NCI-H2227 treated with DMSO at 0.1 percent for 48 hours (cell line): ENCODE measurements at regions not wholly inside any gene's neighbourhood (a gene's known extent, or its start where the extent isn't known, plus 50 kb on each side); places are given as distances from the start of the nearest gene placed in this dataset.
"Not testable (repeated sequence)": the region's sequence is repeated elsewhere in the genome, so short reads cannot be mapped to it uniquely, and the experiment has no call there.

Source experiments
- DNase-seq: peaks from one replicate; lab custom pipeline; 2025; lab: John Stamatoyannopoulos, UW

DNA sequence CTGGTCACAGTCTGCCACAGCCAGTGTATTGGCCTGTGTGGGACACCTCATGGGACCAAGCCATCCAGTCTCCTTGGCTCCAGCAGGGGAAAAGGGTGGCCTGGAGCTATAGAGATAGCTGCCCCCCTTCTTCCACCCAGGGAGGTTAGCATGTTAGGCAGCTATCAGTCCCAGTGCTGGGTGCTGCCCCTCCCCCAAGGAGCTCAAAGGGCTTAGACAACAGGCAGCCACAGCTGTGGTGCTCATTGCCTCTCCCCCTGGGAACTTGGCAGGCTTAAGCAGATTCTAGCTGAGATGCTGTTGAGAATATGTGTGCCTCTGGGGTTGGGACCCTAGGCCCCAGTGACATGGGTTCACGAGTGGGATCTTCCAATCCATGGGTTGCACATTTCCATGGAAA, 226.0 kb upstream of the PTGER4 start:
- no peak for DNase-seq

- no peak for DNase-seq
Observed at GRCh38 chr5:40452874-40453624, 226.7 kb upstream of the PTGER4 start.

- DNase-seq = no peak
Observed at GRCh38 chr5:40447438-40447837, 232.3 kb upstream of the PTGER4 start.

GRCh38 chr5:40446910-40447309, 232.8 kb upstream of the PTGER4 start:
- DNase-seq = no peak

DNA sequence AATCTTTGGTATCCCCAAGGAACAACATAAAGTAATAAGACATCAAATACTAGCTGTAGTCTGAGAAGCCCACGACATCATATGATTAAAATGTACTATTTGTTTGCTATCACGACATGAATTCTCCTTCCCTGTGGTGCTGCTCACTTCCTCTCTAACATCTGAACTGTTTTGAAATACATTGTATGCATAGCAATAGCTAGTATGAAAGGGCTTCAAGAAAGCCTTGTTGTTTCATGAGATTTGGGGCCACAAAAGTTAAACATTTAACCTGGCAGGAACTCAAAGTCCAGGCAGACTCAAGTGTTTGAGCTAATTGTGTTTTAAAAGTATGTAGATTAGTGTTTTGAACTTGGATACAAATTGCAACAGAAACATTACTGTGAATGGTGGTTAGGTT, 237.4 kb upstream of the PTGER4 start:
- no peak for DNase-seq

- DNase-seq = no peak
Observed at GRCh38 chr5:40441733-40442132, 238.0 kb upstream of the PTGER4 start.

- DNase-seq = no peak
Observed at GRCh38 chr5:40440746-40441145, 239.0 kb upstream of the PTGER4 start.

DNA sequence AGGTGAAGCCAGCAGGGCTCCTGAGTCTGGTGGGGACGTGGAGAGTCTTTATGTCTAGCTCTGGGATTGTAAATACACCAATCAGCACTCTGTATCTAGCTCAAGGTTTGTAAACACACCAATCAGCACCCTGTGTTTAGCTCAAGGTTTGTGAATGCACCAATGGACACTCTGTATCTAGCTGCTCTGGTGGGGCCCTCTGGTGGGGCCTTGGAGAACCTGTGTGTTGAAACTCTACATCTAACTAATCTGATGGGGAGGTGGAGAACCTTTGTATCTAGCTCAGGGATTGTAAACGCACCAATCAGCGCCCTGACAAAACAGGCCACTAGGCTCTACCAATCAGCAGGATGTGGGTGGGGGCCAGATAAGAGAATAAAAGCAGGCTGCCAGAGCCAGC, 240.6 kb upstream of the PTGER4 start:
- not testable (repeated sequence) for DNase-seq

GRCh38 chr5:40438646-40439045, 241.1 kb upstream of the PTGER4 start:
- not testable (repeated sequence) for DNase-seq

GRCh38 chr5:40437452-40437861, 242.3 kb upstream of the PTGER4 start:
- DNase-seq = no peak

DNA sequence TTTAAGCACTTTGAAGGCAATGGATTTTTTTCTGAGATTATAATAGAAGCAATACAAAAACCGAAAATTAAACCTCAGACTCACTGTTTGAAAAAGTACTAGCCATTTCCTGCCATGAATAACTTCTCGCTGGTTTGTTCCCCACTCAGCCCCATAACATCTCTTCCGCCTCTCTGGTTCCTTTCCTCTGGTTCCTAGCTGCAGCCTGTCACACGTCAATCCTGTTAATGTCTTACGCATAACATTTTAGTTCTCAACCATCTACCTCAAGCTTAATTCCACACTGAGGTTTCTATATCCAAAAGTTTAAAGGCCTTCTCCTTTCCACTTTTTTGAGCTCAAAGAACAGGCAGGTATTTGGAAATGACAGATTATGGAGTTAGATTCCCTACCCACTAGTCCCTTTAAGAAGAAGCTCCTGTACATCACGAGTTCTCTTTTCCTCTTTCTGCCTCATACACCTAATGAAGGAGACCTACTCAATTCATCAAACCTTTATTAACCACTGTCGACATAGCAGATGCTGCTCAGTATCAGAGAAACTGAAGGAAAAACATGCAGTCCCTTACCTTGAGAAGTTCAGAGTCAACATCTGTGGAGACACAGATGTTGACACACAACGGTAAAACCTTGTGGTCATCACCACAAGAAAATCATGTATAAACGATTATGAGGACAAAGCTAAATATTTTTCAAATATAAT, 243.0 kb upstream of the PTGER4 start:
- DNase-seq = no peak

DNA sequence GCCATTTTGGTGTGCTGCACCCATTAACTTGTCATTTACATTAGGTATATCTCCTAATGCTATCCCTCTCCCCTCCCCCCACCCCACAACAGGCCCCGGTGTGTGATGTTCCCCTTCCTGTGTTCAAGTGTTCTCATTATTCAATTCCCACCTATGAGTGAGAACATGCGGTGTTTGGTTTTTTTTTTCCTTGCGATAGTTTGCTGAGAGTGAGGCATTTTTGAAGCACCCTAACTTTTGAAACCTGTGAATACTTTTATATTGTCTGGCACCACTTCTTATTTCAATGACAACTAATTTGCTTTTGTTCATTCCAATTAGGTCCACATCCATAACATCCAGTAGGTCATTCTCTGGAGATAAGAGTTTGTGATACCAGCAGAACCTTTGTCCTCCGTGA, 244.0 kb upstream of the PTGER4 start:
- DNase-seq = not testable (repeated sequence)

DNA sequence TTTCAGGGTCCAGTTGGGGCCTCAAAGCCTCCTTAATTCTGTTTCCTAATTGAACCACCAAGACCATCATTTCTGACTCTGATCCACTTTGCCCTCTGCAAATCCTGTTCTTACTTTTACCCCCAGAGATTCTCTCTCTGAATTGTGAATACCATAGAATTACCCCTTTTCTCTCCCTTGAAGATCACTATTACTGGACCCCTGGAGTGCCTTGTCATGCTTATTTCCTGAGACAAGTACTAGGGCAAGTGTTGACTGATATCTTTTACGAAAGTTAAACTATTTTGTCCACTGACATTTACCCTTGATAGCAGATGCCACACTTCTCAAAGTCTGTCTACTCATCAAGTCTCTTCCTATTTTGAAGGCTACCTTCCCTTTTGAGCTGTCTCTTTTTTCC, 246.9 kb upstream of the PTGER4 start:
- no peak for DNase-seq

DNA sequence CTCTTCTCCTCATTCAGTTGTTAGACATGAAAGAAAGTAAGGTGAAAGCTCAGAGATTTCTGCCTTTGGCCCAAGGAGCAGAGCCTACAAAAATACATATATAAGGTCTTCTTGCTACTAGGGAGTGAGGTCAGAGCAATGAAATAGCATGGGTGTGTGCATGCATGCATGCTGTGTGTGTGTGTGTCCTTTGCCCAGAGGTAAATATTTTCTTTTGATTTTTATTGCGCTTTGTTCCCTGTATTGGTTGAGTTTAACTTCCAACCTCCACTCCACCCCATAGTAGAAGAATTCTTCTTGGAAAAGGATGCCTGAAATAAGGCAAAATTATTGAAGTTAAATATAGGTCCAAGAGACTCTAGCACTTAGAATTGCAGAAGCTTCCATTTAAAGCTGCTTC, 248.0 kb upstream of the PTGER4 start:
- no peak for DNase-seq

DNA sequence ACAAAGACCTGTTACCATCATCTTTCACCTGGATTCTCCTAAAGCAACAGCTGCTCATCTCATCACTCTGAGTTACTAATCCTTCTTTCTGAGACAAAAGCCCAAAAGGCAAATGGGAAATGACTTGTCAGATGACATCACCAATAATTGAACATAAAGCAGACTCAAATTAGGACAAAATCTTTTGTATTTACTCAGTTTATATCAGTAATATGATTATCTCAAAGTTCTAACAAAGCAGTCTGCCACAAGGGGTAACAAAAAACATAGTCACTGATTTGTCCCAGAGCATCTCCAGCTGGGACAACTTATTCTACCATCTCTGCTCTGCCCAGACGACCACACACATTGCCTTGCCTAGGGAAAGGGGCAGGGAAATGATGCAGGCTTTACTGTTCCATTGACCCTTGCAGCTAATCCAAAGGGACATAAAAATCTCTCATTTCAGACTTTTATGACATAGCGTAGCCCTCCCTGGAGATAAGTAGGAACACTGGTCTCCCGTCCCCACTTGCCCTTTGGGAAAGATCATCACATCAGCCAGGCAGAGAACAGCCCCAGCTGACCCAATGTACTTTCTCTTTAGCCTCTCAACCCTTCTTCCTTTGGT, 249.5 kb upstream of the PTGER4 start:
- DNase-seq = no peak

DNA sequence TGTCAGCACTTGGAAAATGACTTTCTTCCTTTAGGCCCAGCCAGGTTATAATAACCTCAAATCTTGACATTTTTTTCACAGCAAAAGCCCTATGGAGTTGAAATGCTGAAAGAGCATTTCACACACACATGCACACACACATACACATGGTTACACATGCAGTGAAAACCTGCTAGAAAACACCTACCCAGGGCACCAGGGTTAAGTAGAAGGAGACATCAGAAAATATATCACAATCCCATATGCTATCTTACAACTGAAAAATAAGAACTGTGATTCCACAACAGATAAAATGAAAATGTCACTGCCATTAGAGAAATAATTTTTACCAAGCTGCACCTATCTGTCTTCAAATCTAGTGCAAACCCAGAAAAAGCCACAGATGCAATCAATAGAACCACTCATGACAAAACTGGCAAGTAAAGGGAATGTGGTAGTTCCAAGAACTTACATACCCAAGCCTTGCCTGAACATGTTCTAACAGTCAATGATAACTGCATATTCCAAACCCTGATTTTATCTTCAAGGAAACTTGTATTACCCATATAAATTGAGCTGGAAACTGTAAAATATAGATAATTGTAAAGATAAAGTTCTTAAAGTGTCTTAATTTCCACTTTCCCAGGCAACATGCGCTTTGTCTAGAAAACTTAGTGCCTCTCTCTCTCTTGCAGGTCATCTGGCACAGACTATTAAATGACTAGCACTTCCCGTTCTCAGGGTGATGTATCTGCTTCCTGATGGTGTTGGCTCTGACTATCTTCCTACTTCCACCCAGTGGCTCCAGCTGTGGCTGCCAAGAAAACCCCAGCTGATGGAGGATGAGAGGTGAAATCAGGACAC, 250.2 kb upstream of the PTGER4 start:
- no peak for DNase-seq

- DNase-seq = no peak
Observed at GRCh38 chr5:40428815-40429214, 250.9 kb upstream of the PTGER4 start.

- DNase-seq = no peak
Observed at GRCh38 chr5:40428126-40428525, 251.6 kb upstream of the PTGER4 start.

- DNase-seq = not testable (repeated sequence)
Observed at GRCh38 chr5:40417046-40417810, 262.5 kb upstream of the PTGER4 start.

GRCh38 chr5:40416588-40416987, 263.1 kb upstream of the PTGER4 start:
- DNase-seq = no peak

DNA sequence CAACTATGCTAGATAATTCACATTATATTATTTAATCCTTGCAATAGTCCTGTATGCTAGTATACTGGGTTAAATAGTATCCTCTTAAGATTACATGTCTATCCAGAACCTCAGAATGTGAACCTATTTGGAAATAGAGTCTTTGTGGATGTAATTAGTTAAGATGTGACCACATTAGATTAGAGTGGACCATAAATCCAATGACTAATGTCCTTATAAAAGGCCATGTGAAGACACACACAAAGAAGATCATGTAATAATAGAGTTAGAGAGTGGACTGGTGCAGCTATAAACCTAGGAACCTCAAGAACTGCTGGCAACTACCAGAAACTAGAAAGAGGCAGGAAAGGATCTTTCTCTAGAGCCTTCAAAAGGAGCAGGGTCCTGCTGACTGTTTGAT, 263.6 kb upstream of the PTGER4 start:
- DNase-seq = no peak

GRCh38 chr5:40414922-40415321, 264.8 kb upstream of the PTGER4 start:
- DNase-seq = no peak
